Urothelium cell line (cell line): ENCODE measurements at regions not wholly inside any gene's neighbourhood (a gene's known extent, or its start where the extent isn't known, plus 50 kb on each side); places are given as distances from the start of the nearest gene placed in this dataset.
"Not testable (repeated sequence)": the region's sequence is repeated elsewhere in the genome, so short reads cannot be mapped to it uniquely, and the experiment has no call there.

Experiments
- DNase-seq: peaks from one replicate; pipeline ENCODE4 v3.0.0; 2011; ENCODE audit warnings: low spot score, mixed read lengths
- FAIRE-seq: peaks from 2 replicates; lab custom pipeline; 2011; peaks lifted over from hg19 to GRCh38; lab: Jason Lieb, UNC

GRCh38 chr12:91704446-91704845 lies 441.2 kb downstream of the BTG1 start:
- FAIRE-seq (no peak), DNase-seq (peak; percentile 4)

- DNase-seq (no peak), FAIRE-seq (no peak)
These were observed 442.0 kb downstream of the BTG1 start for GRCh38 chr12:91703491-91704283.

- DNase-seq: no peak
- FAIRE-seq: no peak
These were observed 442.7 kb downstream of the BTG1 start for GRCh38 chr12:91702843-91703425.

- no peak for DNase-seq
- no peak for FAIRE-seq
These were observed 449.7 kb downstream of the BTG1 start for GRCh38 chr12:91695964-91696363.

- FAIRE-seq, DNase-seq: not testable (repeated sequence)
These were observed 450.2 kb downstream of the BTG1 start for GRCh38 chr12:91695406-91695805.

GRCh38 chr12:91690531-91690930 lies 455.1 kb downstream of the BTG1 start:
- DNase-seq: no peak
- FAIRE-seq: no peak

- no peak for FAIRE-seq
- peak; percentile 8 for DNase-seq
These were observed 458.3 kb downstream of the BTG1 start for GRCh38 chr12:91687052-91688017.

- FAIRE-seq (no peak), DNase-seq (no peak)
These were observed 459.7 kb downstream of the BTG1 start for GRCh38 chr12:91685917-91686316.

- DNase-seq: no peak
- no peak for FAIRE-seq
These were observed 463.9 kb downstream of the BTG1 start for GRCh38 chr12:91681751-91682150.

- no peak for FAIRE-seq
These were observed 464.8 kb downstream of the BTG1 start for GRCh38 chr12:91680864-91681263.

GRCh38 chr12:91677556-91677955 lies 468.1 kb downstream of the BTG1 start:
- FAIRE-seq: no peak
- DNase-seq: no peak

More at GRCh38 chr12:91680864-91681263, 464.8 kb downstream of the BTG1 start:
- DNase-seq: no peak

GRCh38 chr12:91675401-91675800 lies 470.2 kb downstream of the BTG1 start:
- no peak for FAIRE-seq

GRCh38 chr12:91672130-91672529 lies 473.5 kb downstream of the BTG1 start:
- DNase-seq (no peak), FAIRE-seq (no peak)

More at GRCh38 chr12:91675401-91675800, 470.2 kb downstream of the BTG1 start:
- DNase-seq: no peak

GRCh38 chr12:91667694-91668093 lies 478.0 kb downstream of the BTG1 start:
- FAIRE-seq (no peak), DNase-seq (no peak)

GRCh38 chr12:91663744-91664143 lies 481.1 kb upstream of the DCN start:
- no peak for FAIRE-seq
- DNase-seq: no peak

GRCh38 chr12:91663310-91663709 lies 480.7 kb upstream of the DCN start:
- no peak for DNase-seq
- no peak for FAIRE-seq

- FAIRE-seq: no peak
- DNase-seq: no peak
These were observed 479.4 kb upstream of the DCN start for GRCh38 chr12:91662021-91662420.

GRCh38 chr12:91657032-91657431 lies 474.4 kb upstream of the DCN start:
- no peak for FAIRE-seq

GRCh38 chr12:91655966-91656365 lies 473.3 kb upstream of the DCN start:
- no peak for DNase-seq
- no peak for FAIRE-seq

More at GRCh38 chr12:91657032-91657431, 474.4 kb upstream of the DCN start:
- DNase-seq: no peak

- no peak for FAIRE-seq
- no peak for DNase-seq
These were observed 471.5 kb upstream of the DCN start for GRCh38 chr12:91654087-91654486.

GRCh38 chr12:91651728-91652127 lies 469.1 kb upstream of the DCN start:
- no peak for FAIRE-seq
- DNase-seq: no peak
